ENCODE measurements at regions not wholly inside any gene's neighbourhood (a gene's known extent, or its start where the extent isn't known, plus 50 kb on each side); places are given as distances from the start of the nearest gene placed in this dataset.

DNA sequence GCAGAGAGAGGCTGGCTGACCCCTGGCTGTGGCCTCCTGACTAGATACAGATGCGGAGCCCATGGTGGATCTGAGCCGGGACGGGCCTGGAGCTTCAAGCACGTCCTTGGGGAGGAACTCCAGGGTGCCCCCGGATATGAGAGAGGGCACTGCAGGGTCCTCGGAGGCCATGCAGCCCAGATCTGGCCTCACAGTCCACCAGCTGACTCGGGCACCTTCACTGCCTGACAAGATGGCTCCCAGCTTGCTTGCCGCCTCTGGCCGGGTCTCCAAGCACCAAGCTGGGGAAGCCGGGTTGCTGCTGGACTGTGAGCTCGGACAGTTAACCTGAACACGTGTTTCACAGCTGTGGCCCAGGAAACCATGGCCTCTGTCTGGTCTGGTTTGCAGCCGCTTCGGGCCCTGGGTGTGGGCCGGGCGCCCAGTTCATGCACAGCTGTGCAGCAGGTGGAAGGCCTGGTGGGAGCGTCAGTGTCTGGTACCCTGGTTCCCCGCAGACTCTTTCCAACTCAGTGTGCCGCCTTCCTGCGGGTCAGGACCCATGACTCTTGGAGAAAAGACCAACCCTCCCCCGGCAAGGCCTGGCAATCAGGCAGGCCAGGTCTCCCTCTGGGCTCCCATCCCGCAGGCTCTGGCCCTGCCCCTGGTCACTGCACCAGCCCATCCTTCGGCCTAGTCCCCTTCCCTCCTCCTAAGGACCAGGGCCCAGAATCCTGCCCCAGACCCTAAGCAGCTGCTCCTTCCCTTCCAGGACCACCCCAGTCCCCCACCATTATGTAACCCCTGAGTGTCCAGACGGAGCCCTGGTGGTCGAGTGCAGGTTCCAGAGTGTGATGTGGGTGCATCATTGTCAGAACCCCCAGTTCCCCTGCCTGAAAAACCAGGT lies 74.6 kb upstream of the OTOS start:
- Histone ChIP-seq H3K27ac (ENCODE audit: insufficient read depth, low read length) (no peak overlapping the region), H3K14ac (replicated peaks; ENCODE audit: low read depth, low read length) (no peak overlapping the region), H2BK15ac (ENCODE audit: low read depth, low read length) (no peak overlapping the region), H2BK120ac (ENCODE audit: low read depth, low read length) (no peak overlapping the region), H4K20me1 (ENCODE audit: insufficient read depth, low read length) (no peaks in the 10 kb centered on the region), H4K91ac (ENCODE audit: insufficient read depth, low read depth, low read length) (no peak overlapping the region), H3K9me1 (ENCODE audit: insufficient read depth, low read length) (no peaks in the 10 kb centered on the region), H3K4me2 (ENCODE audit: low read depth, low read length) (no peak overlapping the region), H3K4me3 (ENCODE audit: insufficient read depth, low read depth, low read length) (no peak overlapping the region), H4K5ac (ENCODE audit: low read depth, low read length) (no peak overlapping the region), H2BK20ac (ENCODE audit: low read depth, low read length) (no peak overlapping the region), H3K18ac (ENCODE audit: low read depth, low read length) (no peak overlapping the region), H2AFZ (replicated peaks; ENCODE audit: low read length, poor library complexity) (peak overlapping the region; percentile 22), H3K9me3 (ENCODE audit: control insufficient read depth, insufficient read depth, low read length) (no peaks in the 10 kb centered on the region), H3K56ac (ENCODE audit: extremely low read depth, insufficient read depth, low read length) (no peak overlapping the region), H3K79me1 (ENCODE audit: low read depth in 1 of 2, low read length in 2 of 2) (no peaks in the 10 kb centered on the region), H3K4me1 (ENCODE audit: control insufficient read depth, insufficient read depth, low read length) (peaks cover 2% of the 10 kb centered on the region), H3K9ac (ENCODE audit: low read depth, low read length) (no peak overlapping the region), H2AK9ac (replicated peaks; ENCODE audit: low read depth, low read length, poor library complexity) (no peak overlapping the region), H3K36me3 (ENCODE audit: control insufficient read depth, insufficient read depth, low read length) (no peaks in the 10 kb centered on the region), H4K8ac (ENCODE audit: low read depth in 2 of 2, low read length in 2 of 2) (no peak overlapping the region), H3K23ac (ENCODE audit: low read depth, low read length) (no peak overlapping the region), H2AK5ac (ENCODE audit: low read depth, low read length) (no peak overlapping the region), H3K27me3 (ENCODE audit: control insufficient read depth, insufficient read depth, low read length) (peaks cover 17% of the 10 kb centered on the region; the same call in 1 of the 2 replicates), H3K4ac (ENCODE audit: low read depth, low read length) (no peak overlapping the region), H2BK5ac (ENCODE audit: low read depth, low read length, poor library complexity, severe bottlenecking) (no peak overlapping the region)
- dilution Hi-C loops (cut with HindIII; ENCODE audit: low sequenced_read_pairs, unreplicated experiment) (no loop called here), in situ Hi-C loops (cut with MboI; ENCODE audit: low sequenced_read_pairs) (no loop called here), intact Hi-C loops (cut with micrococcal nuclease) (no loop called here)
- 78% methylated on average over 13 of the region's 25 CpGs; no CpG with 5 or more reads in 1 of the 2 experiments for WGBS, 2 experiments (ENCODE audit: extremely low coverage in 2 of 2, insufficient read length in 1 of 2)
- ChIA-PET CTCF (no interaction called here), POLR2A (ENCODE audit: unreplicated experiment) (no interaction called here)
- no peak for TF ChIP-seq SMC3 (IDR thresholded peaks at IDR 0.05; ENCODE audit: low read depth, low read length)
- TF ChIP-seq MAFK (IDR thresholded peaks at IDR 0.05; ENCODE audit: low read depth, low read length), result no peak
- no peak for TF ChIP-seq POLR2A (IDR thresholded peaks at IDR 0.05; ENCODE audit: low read depth, low read length)
- no peak for TF ChIP-seq MAZ (IDR thresholded peaks at IDR 0.05; ENCODE audit: borderline replicate concordance, low read depth, low read length)
- no peak for TF ChIP-seq CHD1 (IDR thresholded peaks at IDR 0.05; ENCODE audit: low read depth, low read length)
- TF ChIP-seq, protein P1, sequence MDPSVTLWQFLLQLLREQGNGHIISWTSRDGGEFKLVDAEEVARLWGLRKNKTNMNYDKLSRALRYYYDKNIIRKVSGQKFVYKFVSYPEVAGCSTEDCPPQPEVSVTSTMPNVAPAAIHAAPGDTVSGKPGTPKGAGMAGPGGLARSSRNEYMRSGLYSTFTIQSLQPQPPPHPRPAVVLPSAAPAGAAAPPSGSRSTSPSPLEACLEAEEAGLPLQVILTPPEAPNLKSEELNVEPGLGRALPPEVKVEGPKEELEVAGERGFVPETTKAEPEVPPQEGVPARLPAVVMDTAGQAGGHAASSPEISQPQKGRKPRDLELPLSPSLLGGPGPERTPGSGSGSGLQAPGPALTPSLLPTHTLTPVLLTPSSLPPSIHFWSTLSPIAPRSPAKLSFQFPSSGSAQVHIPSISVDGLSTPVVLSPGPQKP (IDR thresholded peaks at IDR 0.05; ENCODE audit: borderline replicate concordance, low read depth, low read length), result no peak
- no peak for TF ChIP-seq RCOR1 (IDR thresholded peaks at IDR 0.05; ENCODE audit: insufficient replicate concordance, low read length)
- TF ChIP-seq CEBPB (IDR thresholded peaks at IDR 0.05; ENCODE audit: low read depth, low read length), result no peak
- TF ChIP-seq CTCF (conservative IDR thresholded peaks at IDR 0.05; ENCODE audit: low read depth, low read length), result no peak
- TF ChIP-seq, protein P2, sequence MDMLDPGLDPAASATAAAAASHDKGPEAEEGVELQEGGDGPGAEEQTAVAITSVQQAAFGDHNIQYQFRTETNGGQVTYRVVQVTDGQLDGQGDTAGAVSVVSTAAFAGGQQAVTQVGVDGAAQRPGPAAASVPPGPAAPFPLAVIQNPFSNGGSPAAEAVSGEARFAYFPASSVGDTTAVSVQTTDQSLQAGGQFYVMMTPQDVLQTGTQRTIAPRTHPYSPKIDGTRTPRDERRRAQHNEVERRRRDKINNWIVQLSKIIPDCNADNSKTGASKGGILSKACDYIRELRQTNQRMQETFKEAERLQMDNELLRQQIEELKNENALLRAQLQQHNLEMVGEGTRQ (IDR thresholded peaks at IDR 0.05; ENCODE audit: low read depth, low read length), result no peak
- no peak for TF ChIP-seq RAD21 (IDR thresholded peaks at IDR 0.05; ENCODE audit: low read length)
- no peak for TF ChIP-seq MXI1 (IDR thresholded peaks at IDR 0.05; ENCODE audit: borderline replicate concordance, low read depth, low read length)
- no peak for TF ChIP-seq FOS (IDR thresholded peaks at IDR 0.05; ENCODE audit: low read depth, low read length)
- no peak for TF ChIP-seq RFX5 (IDR thresholded peaks at IDR 0.05; ENCODE audit: low read depth, low read length)
- no peak for TF ChIP-seq NFE2L2 (IDR thresholded peaks at IDR 0.05; ENCODE audit: low read depth, low read length)
- no TSS peak for BruUV-seq (replicated peaks)
- DNase-seq (no peak), ATAC-seq (ENCODE audit: low read depth) (no peak)

All from IMR-90 (cell line).